ENCODE measurements at regions not wholly inside any gene's neighbourhood (a gene's known extent, or its start where the extent isn't known, plus 50 kb on each side); places are given as distances from the start of the nearest gene placed in this dataset.

GRCh38 chr3:157838457-157838856, 267.8 kb downstream of the SHOX2 start (continued):
- no peak for TF ChIP-seq NANOG (IDR thresholded peaks at IDR 0.05; ENCODE audit: insufficient read depth, low read depth, low read length, poor library complexity, severe bottlenecking)
- no peak for TF ChIP-seq ASH2L (IDR thresholded peaks at IDR 0.05; ENCODE audit: low read length)
- TF ChIP-seq PHF8 (conservative IDR thresholded peaks at IDR 0.05; ENCODE audit: low read depth, low read length): no peak
- no peak for TF ChIP-seq BACH1 (IDR thresholded peaks at IDR 0.05; ENCODE audit: low read length)
- TF ChIP-seq TCF12 (IDR thresholded peaks at IDR 0.05; ENCODE audit: low read depth, low read length): no peak
